ENCODE measurements at regions not wholly inside any gene's neighbourhood (a gene's known extent, or its start where the extent isn't known, plus 50 kb on each side); places are given as distances from the start of the nearest gene placed in this dataset.

DNA sequence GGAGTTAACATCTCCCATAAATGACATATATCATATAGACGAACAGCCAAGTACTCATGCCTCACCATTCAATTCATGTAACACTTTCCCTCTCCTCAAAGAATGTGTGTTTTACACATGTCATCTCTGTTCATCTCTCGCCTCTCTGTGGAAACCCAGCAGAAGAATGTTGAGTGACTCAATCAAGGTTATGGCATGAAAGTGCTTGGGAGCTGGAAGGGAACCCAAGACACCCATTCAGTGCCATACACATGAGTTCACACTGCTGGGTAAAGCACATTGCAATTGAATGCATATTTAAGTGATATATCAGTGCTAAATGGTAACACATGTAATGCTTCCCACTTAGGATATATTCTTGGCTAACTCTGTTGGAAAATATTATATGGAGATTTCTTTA, 322.9 kb downstream of the PTEN start:
- Mint-ChIP-seq H3K4me3 (no peak overlapping the region), H3K4me1 (peaks cover 2% of the 10 kb centered on the region), H3K36me3 (ENCODE audit: low read depth) (no peaks in the 10 kb centered on the region), H3K27ac (no peak overlapping the region), H3K27me3 (no peaks in the 10 kb centered on the region), H3K9me3 (no peaks in the 10 kb centered on the region)
- ATAC-seq (ENCODE audit: low read depth) (no peak), DNase-seq (no peak)
- intact Hi-C loops (cut with micrococcal nuclease): loop anchor here (2.0 kb wide), 1 partner anchor 16 kb away; no protein-coding TSS in a partner anchor
- POLR2A ChIA-PET: no interaction called here
- TF ChIP-seq CTCF (IDR thresholded peaks at IDR 0.05): no peak
- CTCF ChIA-PET: no interaction called here

GRCh38 chr10:88187472-88187871, 324.0 kb downstream of the PTEN start:
- no peak overlapping the region for H3K27ac Mint-ChIP-seq
- ATAC-seq (ENCODE audit: low read depth) (no peak), DNase-seq (no peak)
- no peak overlapping the region for H3K4me3 Mint-ChIP-seq
- H3K4me1 Mint-ChIP-seq: peaks cover 2% of the 10 kb centered on the region
- ChIA-PET CTCF (no interaction called here), POLR2A (no interaction called here)
- H3K9me3 Mint-ChIP-seq: no peaks in the 10 kb centered on the region
- intact Hi-C loops (cut with micrococcal nuclease): loop anchor here (2.0 kb wide), 1 partner anchor 17 kb away; no protein-coding TSS in a partner anchor
- H3K36me3 Mint-ChIP-seq (ENCODE audit: low read depth): no peaks in the 10 kb centered on the region
- H3K27me3 Mint-ChIP-seq: no peaks in the 10 kb centered on the region
- no peak for TF ChIP-seq CTCF (IDR thresholded peaks at IDR 0.05)

- Mint-ChIP-seq H3K27ac (no peak overlapping the region), H3K4me3 (no peak overlapping the region), H3K27me3 (no peaks in the 10 kb centered on the region), H3K9me3 (no peaks in the 10 kb centered on the region), H3K4me1 (peaks cover 24% of the 10 kb centered on the region), H3K36me3 (ENCODE audit: low read depth) (no peaks in the 10 kb centered on the region)
- DNase-seq (no peak), ATAC-seq (ENCODE audit: low read depth) (no peak)
- ChIA-PET POLR2A (no interaction called here), CTCF (no interaction called here)
- TF ChIP-seq CTCF (IDR thresholded peaks at IDR 0.05): no peak
- intact Hi-C loops (cut with micrococcal nuclease): no loop called here
Measured at GRCh38 chr10:88190123-88190522, 326.7 kb downstream of the PTEN start.

- no peak for TF ChIP-seq CTCF (IDR thresholded peaks at IDR 0.05)
- Mint-ChIP-seq H3K4me3 (no peak overlapping the region), H3K36me3 (ENCODE audit: low read depth) (no peaks in the 10 kb centered on the region), H3K9me3 (no peaks in the 10 kb centered on the region), H3K27ac (no peak overlapping the region), H3K27me3 (no peaks in the 10 kb centered on the region), H3K4me1 (peaks cover 24% of the 10 kb centered on the region)
- POLR2A ChIA-PET: no interaction called here
- ATAC-seq (ENCODE audit: low read depth): no peak
- intact Hi-C loops (cut with micrococcal nuclease): no loop called here
- CTCF ChIA-PET: no interaction called here
- no peak for DNase-seq
Measured at GRCh38 chr10:88190540-88191235, 327.3 kb downstream of the PTEN start.

DNA sequence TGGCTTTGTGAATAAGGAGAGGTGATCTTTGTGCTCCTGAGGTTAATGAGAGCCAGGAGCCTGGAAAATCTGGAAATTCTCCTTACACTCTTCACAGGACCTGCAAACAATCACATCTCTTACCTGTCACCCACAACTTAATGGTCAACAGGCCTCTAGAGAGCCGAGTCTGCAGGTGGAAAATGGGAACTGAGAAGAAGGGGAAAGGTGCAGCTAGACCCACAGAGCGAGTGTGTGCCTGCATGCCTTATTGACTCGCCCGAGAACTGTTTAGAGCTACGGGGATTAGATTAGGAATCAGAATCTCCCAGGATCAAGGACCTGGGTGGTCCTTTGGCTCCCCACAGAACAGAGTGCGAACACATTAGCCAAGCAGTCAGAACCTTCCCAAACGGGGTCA, 329.6 kb downstream of the PTEN start:
- DNase-seq (no peak), ATAC-seq (ENCODE audit: low read depth) (no peak)
- Mint-ChIP-seq H3K4me1 (peaks cover 28% of the 10 kb centered on the region), H3K36me3 (ENCODE audit: low read depth) (no peaks in the 10 kb centered on the region), H3K27ac (no peak overlapping the region), H3K27me3 (no peaks in the 10 kb centered on the region), H3K9me3 (peaks cover 5% of the 10 kb centered on the region), H3K4me3 (peak overlapping the region; percentile 39)
- ChIA-PET POLR2A (no interaction called here), CTCF (interaction anchor here (1.6 kb wide), 1 partner anchor 196 kb away, joined by 4 read pairs; no protein-coding TSS in a partner anchor)
- no peak for TF ChIP-seq CTCF (IDR thresholded peaks at IDR 0.05)
- intact Hi-C loops (cut with micrococcal nuclease): no loop called here
